Left hindlimb (tissue), 1 donor: ENCODE measurements at regions not wholly inside any gene's neighbourhood (a gene's known extent, or its start where the extent isn't known, plus 50 kb on each side); places are given as distances from the start of the nearest gene placed in this dataset.

Experiments used
- DNase-seq: peaks from one replicate; pipeline ENCODE4 v3.0.0-alpha.2; 2018

DNA sequence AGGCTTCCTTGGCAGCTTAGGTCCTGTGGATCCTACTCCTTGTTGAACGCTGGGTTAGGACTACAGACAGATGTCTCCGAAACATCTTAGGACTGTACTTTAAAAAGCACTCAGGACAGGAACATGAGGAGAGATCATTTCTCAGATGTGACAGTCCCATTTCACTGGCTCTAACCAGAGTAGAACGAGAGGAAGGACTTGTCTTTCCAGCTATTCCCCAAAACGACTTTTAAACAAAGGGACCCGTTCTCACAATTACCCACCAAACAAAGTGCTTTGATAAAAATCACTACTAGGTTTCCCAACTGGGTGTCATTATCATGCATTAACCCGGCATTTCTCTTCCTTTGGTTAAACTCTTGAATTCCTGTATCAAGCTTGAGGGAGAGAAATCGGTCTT, 84.7 kb upstream of the BARX2 start:
- DNase-seq, result no peak

DNA sequence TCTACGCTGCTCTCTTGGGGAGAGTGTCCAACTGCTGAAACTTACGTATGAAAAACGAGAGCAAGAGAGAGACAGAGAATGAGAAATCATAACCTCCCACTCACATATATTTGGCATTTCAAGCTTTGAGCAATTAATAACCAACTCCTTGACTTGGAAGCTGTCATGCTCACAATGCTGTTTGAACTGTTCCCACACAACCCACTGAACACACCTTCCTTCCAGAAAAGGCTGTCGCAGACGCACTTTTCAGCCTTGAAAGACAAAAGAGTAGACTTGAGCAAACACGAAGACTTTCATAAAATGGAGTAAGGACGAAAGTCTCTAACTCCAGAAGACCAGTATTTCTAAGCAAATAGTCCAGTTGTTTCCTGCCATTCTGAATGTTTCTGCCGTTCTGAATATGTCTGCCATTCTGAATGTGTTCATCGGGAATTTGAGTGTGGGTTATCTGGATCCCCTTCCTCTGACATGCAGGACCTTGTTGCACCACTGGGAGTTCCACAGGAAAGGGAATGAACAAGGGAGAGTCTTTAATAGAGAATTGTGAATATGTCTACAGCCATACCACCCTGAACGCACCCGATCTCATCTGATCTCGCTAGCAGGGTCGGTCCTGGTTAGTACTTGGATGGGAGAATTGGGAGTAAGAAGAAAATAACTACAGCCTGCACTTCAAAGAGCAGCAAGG, 86.2 kb upstream of the BARX2 start:
- no peak for DNase-seq

DNA sequence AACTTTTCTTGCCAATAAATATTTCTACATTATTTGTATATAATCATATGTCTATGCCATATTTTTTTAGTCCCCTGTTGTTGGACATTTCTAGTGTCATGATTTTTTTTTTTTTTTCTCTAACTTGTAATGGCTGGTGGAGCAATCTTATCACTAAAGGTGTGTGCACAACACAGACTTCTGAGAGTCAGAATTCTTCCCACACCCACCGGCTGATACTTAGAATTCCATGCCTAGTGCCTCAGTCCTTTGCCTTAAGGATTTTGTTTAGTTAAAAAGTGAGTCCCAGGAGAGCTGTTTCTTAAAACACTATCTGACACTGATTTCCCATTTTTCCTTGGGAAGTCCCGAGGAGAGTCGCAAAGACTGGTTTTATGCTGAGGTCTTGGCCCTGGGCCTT, 87.7 kb upstream of the BARX2 start:
- no peak for DNase-seq

DNA sequence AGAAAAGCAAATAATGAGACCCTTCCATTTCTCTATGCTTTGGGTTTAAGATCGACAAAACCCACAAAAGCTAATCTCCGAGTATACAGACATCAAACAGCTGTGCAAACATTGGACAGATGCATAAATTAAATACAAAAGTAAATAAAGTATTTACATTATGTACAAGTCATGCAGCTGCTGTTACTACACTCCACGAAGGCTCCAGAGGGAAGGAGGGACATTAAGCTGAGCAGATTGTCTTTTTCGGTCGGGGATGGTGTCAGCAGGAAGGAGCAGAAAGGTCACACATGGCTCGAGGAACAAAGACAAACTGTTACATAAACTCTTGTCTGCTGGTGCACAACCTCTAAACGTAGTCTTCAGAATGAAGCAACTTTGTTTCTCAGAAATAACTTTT, 88.8 kb upstream of the BARX2 start:
- no peak for DNase-seq

DNA sequence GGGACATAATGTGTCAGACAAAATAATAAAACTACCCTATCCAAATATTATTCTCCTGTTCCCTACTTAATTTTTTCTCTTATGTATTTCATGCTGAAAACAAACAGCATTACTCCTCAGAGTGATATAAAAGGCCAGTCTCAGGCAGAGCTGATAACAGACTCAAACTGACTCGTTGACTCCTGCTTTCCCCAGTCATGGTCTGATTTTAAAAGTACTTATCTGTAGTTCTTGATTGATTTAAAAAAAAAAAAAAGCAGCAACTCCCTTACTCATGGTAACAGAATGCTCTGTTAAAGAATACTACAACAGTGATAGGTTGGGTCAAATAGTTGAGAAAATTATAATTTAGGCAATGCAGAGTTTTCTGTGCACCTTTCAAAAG, 90.3 kb upstream of the BARX2 start:
- DNase-seq, result no peak

DNA sequence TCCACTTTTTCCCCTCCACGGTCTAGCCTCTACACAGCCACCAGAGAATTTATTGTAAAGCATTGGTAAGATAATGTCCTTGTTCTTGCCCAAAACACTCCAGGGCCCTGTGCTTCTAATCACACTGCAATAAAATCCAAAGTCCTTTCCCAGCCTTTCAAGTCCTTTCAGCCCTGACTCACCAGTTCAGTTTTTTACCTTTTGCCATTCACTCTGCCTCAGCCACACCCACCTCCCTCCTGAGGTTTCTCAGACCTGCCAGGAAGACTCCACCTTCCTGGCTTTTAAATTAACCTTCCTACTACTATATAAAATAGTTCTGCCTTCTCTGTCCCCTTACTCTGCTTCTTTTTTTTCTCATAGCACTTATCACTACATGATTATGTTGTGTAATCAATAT, 91.0 kb upstream of the ARHGAP32 start:
- DNase-seq, result no peak

DNA sequence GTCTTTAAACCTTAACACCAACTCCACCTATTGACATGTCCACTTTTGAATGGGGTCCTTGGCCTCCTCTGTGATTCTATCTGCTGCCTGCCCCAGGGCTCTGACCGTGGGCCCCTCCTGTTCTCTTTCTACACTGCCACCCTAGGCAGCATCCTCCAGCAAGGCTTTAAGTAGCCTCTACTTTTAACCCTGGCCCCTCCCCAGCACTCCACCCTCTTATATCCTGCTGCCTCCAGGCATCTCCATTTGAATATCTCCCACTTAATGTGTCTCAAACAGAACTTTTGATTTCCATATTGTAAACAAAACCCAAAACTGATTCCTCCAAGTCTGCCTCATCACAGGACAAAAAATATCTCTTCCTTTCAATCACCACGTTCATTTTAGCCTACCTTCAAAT, 90.5 kb upstream of the ARHGAP32 start:
- DNase-seq, result no peak

DNA sequence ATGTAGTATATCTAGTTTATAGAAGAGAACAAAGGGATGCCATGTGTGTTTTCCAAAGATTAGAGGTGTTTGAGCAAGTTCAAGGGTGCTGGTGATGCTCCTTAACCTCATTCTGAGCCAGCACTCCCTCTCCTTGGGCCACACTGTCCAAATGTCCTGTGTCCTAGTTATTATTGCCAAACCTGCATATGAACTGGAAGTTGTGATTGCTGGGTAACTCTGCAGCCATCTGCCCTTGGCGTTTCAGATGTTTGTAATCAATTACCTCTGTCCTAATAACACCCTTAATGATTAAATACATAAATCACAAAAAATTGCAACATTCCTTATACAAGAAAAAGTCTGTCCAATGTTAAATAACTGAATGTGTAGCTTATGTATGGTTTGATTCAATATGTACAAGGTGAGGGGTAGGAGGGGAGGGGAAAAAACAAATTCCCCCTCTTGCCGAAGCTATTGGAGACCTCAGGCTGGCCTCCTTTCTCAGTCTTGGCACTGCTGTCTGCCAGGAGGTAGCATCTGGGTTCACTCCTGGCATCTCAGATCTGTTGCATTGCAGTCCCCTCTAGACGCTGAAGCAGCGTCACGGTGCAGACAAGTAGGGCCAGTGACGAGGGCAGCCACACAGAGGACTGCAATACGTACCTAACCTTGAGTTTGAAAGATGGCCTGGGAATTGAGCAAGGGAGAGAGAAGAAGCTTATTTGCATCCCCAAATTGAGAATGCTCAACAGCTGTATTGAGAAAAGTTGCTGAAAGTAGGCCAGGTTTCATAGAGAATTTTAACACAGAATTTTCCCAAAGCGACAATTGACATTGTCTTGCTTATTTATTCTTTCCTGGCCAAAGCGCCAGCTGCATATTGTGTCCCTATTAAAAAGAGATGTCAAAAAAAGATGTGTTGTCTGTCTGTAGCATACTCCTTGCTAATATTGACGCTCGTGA, 89.6 kb upstream of the ARHGAP32 start:
- DNase-seq, result no peak

DNA sequence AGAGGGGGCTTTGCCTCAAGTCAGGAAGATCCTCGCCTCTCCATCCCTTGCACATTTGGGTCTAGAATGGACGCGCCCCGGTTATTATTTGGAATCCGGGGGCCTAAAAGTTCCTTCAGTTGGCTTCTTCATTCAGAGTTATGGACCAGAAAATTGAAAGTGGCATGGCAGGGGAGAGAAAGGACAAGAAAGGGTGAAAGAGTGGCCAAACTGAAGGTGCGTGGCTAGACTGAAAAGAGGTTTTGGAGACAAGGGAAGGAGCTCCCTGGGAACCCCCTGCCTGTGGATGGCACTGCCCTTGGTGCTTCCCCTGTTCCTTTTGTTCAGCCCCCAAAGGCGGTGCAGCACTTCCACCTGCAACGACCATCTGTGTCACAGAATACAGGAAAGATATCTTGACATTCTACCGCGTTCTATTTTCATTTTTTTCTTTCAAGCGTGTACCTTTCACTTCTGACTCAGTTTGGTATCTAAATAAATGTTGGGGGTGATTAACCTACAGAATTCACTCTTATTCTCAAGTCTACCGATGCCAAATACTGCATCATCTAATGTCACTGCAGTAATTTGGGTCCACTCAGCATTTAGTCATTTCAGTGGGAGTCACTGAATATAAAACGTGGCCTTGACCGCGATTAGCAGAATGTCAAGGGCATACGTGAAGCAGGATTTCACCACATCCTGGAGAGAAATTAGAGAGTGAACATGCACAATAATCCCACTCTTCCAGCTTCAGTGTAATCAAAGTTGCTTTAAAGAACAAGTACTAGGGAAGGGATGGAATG, 88.1 kb upstream of the ARHGAP32 start:
- no peak for DNase-seq

DNA sequence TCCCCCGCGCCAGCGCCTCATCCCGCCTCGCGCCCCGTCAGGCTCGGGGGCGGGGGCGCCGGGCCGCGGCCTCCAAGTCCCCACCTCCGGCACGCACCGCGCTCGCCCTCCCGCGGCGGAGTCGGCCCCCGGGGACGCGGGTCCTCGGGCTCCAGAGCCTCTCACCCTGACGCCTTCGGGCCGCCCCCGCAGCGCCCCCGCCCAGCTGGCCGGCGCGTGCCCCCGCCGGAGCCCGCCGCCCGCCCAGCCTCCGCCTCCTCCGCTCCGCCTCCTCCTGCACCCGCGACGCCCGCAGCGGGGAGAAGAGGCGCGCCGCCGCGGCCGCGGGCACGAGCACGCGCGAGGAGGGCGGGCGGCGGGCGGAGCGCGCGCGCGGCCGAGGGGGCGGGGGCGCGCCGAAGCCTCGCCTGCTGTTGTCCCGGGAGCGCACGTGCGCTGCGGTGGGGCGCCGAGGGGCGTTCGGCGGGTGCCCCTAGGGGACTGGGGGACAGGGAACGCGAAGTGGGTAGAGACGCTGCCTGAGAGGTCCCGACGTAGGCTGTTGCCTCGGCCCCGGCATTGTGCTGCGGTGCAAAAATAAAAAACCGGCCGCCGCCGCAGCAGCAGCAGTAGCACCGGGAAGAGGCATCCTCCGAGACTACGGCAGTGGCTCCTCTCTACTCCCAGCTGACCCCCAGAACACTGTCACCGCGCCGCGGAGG, 87.4 kb upstream of the ARHGAP32 start:
- DNase-seq, result peak; percentile 88

DNA sequence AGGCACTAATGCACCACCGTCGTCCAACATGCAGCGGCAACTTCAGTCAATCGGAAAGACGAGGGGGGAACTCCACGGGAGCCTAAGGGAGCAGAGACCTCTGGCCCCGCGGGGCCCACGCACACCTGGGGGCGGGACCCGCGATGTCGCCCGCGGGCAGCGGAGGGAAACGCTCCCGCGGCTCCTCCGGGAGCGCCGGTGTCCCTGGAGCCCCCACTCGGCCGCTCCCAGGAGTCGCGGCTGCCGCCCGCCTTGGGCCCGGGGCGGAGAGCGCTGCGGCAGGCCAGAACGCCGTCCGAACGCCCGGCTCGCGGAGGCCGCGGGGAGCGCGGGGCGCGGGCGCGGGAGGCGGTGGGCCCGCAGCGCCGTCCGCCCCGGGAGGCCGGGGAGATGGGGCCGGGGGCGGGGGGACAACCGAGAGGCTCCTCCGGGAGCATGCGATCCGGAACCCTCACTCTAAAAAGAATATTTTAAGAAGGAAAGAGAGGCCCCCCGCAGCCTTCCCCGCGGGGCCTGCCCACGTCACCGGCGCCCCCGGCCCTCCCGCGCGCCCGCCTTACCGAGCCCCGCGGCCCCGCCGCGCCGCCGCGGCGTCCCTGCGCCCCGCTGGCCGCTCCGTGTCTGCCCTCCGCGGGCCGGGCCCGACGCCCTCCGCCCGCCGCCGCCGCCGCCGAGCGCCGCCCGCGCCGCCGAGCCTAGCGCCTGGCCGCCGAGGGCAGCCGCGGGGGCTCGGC, 86.6 kb upstream of the ARHGAP32 start:
- no peak for DNase-seq

DNA sequence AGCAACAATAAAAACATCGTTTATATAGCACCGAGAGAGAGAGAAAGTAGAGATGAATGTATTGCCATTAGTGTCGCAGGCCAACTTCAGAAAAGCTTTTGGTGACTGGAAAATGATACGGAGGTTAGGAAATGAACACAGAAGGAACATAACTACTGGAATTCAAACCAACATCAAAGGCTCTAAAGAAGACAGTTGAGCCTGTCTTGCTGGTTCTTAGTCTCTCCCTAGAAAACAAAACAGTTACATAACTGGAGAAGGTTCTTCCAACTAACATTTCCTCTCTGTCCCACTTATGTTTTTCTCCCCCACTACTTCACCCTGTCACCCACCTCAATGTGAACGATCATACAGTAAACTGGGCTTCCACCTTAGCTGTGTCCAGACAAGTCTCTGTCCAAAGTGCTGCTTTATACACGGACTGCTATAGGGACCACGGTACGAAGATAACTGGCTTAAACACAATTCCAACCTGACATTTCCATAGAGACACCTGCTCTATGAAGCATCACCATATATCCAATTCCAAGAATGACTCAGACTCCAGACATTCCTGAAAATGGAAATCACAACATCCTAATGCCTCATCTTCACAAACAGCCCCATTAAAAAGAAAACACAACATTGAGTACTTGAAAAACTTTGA, 85.2 kb upstream of the ARHGAP32 start:
- DNase-seq, result no peak

DNA sequence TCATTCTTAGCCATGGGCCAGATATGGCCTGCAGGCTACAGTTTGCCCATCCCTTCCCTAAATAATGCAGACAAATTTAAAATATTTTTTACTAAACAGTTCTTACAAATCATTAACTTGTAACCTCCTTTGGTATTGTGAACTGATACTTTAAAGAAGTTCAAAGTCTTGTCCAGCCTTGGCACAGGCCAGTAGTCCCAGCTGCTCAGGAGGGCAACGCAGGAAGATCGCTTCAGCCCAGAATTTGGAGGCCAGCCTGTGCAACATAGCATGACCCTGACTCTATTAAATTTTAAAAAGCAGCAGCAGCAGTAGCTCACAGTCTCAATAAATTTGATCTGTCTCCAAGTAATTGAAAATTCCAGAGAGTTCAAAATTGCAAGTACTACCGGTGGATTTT, 83.7 kb upstream of the ARHGAP32 start:
- no peak for DNase-seq

DNA sequence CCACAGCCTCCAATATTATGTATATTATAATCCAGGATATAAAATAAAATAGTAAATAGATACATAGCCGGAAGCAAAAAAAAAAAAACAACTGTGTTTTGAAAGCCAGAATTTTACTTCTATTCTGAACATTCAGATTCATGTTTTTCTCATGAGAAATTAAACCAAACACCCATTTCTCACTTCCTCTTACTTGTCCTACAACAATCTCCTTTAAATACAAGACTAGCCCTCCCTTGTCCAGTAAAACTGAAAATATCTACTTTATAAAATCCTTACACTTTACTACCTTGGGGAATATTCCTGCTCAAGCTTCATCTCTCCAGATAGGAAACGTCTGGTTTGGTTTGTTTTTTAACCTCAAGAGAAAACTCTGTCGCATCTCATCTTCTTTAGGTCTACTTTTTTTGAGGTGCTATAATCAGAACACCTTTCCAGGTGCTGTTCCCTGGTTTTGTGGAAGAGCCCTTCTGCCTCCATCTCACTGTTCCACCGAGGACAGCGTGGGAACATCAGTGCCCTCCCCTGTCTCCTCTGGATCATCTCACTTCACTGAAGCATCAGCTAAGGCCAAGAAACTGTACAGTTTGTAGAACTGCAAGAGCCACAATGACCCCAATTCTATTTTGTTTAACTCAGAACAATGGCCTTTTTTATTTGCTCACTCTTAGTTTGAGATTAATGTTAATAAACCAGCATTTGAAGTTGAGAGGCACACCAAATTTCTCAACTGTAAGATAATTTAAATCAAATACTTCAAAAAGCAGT, 82.0 kb upstream of the ARHGAP32 start:
- no peak for DNase-seq

DNA sequence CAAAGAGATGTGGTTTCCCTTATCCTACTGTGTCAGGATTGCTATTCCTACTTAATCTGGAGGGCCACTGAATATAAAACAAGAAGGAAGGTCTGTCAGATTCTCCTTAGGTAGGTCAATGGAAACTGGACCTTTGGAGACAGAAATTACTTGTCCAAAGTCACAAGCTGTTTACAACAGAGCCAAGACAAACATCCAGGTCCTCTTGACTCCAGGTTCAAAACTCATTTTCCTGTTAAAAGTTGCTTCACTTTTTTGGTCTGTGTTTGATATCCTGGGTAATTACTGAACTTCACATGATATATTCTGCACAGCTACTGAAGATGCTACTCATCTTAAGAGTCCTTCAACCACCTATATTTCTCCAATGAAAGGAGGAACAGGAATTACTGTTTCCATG, 81.2 kb upstream of the ARHGAP32 start:
- no peak for DNase-seq

DNA sequence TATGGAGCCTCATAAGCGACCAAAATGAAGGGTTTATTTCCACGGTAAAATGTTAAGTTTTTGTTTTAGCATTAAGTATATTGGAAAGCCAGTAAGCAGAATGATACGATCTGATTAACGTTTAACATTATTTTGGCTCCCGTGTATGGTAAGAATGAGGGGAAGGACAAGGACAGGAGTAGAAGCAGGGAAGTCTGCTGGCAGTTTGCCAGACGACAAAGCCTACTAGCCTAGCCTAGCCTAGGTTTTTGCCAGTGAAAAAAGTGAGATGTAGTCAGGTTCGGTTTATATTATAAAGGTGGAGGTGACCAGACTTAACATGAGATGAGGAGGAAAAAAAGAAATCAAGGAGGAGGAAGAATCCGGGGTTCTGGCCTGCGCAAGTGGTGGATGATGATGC, 78.9 kb upstream of the ARHGAP32 start:
- no peak for DNase-seq

DNA sequence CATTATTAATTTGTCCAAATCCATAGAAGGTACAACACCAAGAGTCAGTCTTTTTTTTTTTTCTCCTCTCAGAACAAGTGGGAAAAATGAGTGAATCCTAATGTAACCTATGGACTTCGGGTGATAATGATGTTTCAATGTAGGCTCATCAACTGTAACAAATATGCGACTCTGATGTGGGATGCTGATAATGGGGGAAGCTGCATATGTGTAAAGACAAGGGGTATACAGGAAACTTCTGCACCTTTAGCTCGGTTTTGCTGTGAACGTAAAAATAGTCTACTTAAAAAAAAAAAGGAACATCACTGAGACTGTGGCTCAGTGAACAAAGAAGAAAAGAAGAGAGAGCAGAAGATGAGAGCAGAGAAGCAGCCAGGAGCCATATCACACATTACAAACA, 78.3 kb upstream of the ARHGAP32 start:
- DNase-seq, result no peak

DNA sequence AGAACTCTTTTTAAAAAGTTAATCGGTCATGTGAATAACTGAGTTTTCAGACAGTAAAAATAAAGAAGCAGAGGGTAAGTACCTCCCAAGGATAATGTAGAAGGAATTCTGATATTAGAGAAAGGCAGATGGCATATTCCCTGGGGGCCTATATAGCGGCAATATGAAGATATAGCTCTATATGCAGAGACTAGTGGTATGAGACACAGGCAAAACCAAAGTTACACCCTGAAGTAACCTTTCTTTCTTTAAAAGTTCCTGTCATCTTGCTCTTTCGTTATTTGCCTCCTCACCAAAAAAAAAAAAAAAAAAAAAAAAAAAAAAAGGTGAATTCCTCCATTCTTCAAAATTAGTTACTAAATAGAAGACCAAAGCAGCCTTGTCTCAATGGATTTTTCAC, 76.2 kb upstream of the ARHGAP32 start:
- no peak for DNase-seq

DNA sequence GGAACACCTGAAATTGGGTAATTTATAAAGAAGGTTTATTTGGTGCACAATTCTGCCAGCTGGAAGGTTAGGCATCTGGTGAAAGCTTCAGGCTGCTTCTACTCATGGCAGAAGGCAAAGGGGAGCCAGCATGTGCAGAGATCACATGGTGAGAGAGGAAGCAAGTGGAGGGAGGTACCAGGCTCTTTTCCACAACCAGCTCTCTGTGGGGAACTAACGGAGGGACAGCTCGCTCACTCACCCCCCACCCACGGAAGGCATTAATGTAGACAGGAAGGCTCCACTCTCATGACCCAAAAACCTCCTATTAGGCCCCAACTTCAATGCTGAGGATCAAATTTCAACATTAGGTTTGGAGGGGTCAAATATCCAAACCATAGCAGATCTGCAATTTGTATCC, 75.6 kb upstream of the ARHGAP32 start:
- DNase-seq, result no peak

DNA sequence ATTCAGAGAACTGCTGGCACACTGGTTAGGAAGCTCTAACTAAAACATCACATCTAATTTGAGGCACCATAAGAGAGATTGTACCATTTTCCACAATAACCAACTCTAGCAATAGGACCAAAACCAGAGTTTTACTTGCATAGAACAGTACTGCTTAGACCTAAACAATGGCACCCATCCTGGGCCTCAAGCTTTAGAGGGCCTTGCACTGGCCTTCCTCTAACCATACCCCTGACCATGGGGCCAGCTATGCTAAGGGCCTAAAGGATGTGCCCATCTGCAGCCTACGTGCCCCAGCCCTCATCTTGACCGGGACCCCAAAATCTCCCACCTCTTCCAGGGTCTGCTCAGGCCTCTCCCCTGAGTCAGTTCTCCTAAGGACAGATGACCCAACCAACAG, 74.4 kb upstream of the ARHGAP32 start:
- DNase-seq, result no peak
